Stimulated activated CD8-positive, alpha-beta memory T cell treated with anti-CD3 and anti-CD28 coated beads, Interleukin-15, amount 100 ng/mL, for 4 hours (primary cell): ENCODE measurements at regions not wholly inside any gene's neighbourhood (a gene's known extent, or its start where the extent isn't known, plus 50 kb on each side); places are given as distances from the start of the nearest gene placed in this dataset.

Experiments used
- DNase-seq, 2 donors: peaks; one replicate each; pipeline ENCODE4 v3.0.0-alpha.2; 2020; ENCODE audit warnings: low read depth in 2 of 2

DNA sequence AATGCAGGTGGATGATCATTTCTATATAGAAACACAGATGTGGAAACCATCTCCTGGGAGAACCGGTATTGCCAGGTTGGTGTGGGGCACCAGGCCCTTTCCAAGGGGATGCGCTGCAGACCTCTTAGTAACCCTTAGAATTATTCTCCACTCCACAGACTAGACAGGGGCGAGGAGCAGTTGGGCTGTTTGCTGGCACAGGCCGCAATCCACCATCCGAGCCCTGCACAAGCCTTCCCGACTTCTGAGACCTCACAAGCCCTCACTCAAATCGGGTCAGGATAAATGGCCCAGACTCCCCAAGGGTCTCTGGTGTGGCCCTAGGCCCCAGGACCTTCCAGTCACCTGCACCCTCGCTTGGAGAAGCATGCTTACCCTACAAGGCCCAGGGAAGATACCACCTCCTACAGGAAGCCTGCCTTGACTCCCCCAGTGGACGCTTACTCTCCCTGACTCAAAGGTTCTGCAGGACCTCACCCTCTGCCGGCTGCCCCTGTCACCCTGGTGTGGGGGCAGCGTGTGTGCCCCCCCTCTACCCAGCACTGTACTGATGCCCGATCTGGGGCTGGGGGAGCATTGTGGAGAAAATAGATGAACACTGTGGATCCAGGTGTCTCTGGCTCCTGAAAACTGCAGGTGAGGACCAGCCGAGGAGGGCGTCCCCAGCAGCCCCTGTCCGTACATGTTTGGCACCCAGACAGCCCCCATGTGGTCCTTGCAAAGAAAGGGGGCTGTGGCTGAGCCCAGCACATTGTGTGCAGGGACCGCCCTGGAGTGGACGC lies 49.8 kb upstream of the ACSF3 start:
- no peak for DNase-seq
